ENCODE measurements at regions not wholly inside any gene's neighbourhood (a gene's known extent, or its start where the extent isn't known, plus 50 kb on each side); places are given as distances from the start of the nearest gene placed in this dataset.

GRCh38 chrX:22366906-22367305 lies 94.2 kb downstream of the CBLL2 start:
- TF ChIP-seq REST (IDR thresholded peaks at IDR 0.05; ENCODE audit: low read depth) (no peak), EP300 (IDR thresholded peaks at IDR 0.05; ENCODE audit: borderline replicate concordance) (no peak), CREB1 (IDR thresholded peaks at IDR 0.05; ENCODE audit: low read depth) (no peak), USF1 (IDR thresholded peaks at IDR 0.05) (no peak)
